Body of pancreas (tissue), 4 donors: ENCODE measurements at regions not wholly inside any gene's neighbourhood (a gene's known extent, or its start where the extent isn't known, plus 50 kb on each side); places are given as distances from the start of the nearest gene placed in this dataset.

Experiments used
- POLR2A ChIP-seq, 3 donors: fragments of 450-650 bp; IDR thresholded peaks; one replicate each; pipeline ENCODE4 v1.6.1; 2016; ENCODE audit warnings: antibody characterized with exemption in 3 of 3, mild to moderate bottlenecking in 2 of 3
- TF ChIP-seq, protein P1 (sequence below), 7 experiments: fragments of 450-650 bp in 4 of 7; fragments of 200-600 bp in 3 of 7; sonication (generic) in 3 of 7; IDR thresholded peaks; one replicate each; pipeline ENCODE4 v1.5.1; 2016 to 2019; ENCODE audit warnings: antibody characterized with exemption in 7 of 7

DNA sequence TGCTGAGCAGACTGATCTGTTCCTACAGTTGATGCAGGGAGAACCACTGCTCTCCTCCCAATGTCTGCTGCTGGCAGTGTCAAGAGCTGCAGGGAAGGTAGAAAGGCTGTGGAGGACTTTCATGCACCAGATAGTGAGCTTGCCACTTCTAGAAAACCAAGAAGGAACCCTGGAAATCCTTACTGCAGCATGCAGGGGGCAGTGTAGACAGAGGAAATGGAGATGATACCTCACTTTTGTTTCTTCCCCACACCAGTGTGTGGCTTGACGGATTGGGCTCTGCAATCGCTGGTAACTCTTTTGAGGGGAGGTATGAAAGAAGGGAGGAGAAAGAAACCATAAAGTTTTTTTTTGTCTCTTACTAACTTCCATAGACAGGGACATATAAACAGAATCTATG lies 480.7 kb downstream of the DMAC1 start:
- TF ChIP-seq, protein P1, sequence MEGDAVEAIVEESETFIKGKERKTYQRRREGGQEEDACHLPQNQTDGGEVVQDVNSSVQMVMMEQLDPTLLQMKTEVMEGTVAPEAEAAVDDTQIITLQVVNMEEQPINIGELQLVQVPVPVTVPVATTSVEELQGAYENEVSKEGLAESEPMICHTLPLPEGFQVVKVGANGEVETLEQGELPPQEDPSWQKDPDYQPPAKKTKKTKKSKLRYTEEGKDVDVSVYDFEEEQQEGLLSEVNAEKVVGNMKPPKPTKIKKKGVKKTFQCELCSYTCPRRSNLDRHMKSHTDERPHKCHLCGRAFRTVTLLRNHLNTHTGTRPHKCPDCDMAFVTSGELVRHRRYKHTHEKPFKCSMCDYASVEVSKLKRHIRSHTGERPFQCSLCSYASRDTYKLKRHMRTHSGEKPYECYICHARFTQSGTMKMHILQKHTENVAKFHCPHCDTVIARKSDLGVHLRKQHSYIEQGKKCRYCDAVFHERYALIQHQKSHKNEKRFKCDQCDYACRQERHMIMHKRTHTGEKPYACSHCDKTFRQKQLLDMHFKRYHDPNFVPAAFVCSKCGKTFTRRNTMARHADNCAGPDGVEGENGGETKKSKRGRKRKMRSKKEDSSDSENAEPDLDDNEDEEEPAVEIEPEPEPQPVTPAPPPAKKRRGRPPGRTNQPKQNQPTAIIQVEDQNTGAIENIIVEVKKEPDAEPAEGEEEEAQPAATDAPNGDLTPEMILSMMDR (IDR thresholded peaks at IDR 0.05): no peak
- TF ChIP-seq POLR2A (IDR thresholded peaks at IDR 0.05): no peak
